HG02870 (cell line): ENCODE measurements at regions not wholly inside any gene's neighbourhood (a gene's known extent, or its start where the extent isn't known, plus 50 kb on each side); places are given as distances from the start of the nearest gene placed in this dataset.

ENCODE experiments used
- ATAC-seq: cut with Tn5 transposase; IDR thresholded peaks from one replicate; pipeline ENCODE4 v1.9.1; 2021; ENCODE audit warnings: mild to moderate bottlenecking, moderate library complexity; ENCODE audit not compliant: unreplicated experiment

GRCh38 chr14:52380294-52380693, 66.2 kb downstream of the PTGER2 start:
- peak; percentile 98 for ATAC-seq
